SK-N-SH treated with all-trans-retinoic acid at 6 μM for 48 hours (cell line): ENCODE measurements at regions not wholly inside any gene's neighbourhood (a gene's known extent, or its start where the extent isn't known, plus 50 kb on each side); places are given as distances from the start of the nearest gene placed in this dataset.

Experiments
- ATAC-seq: fragments of 200-7000 bp; cut with Tn5 transposase; 3 replicates; pipeline ENCODE4 v1.9.1; 2020; ENCODE audit warnings: mild to moderate bottlenecking, moderate library complexity
- ARNTL ChIP-seq: fragments of 450-650 bp; formaldehyde crosslinking; IDR thresholded peaks from 2 replicates; pipeline ENCODE4 v1.5.0; 2020; ENCODE audit warnings: low read depth, mild to moderate bottlenecking, moderate library complexity, borderline replicate concordance
- BACH2 ChIP-seq: fragments of 250-450 bp; sonication (Bioruptor Pico); IDR thresholded peaks from 2 replicates; pipeline ENCODE4 v1.9.0; 2021; ENCODE audit warnings: mild to moderate bottlenecking, borderline replicate concordance
- CSDC2 ChIP-seq: fragments of 250-450 bp; sonication (Bioruptor Pico); IDR thresholded peaks from 2 replicates; pipeline ENCODE4 v1.5.0; 2020; ENCODE audit warnings: mild to moderate bottlenecking, moderate library complexity
- ESRRG ChIP-seq: fragments of 250-450 bp; sonication (Bioruptor Pico); IDR thresholded peaks from 2 replicates; pipeline ENCODE4 v1.6.1; 2021; ENCODE audit warnings: mild to moderate bottlenecking
- GLIS3 ChIP-seq: fragments of 250-450 bp; sonication (Bioruptor Pico); IDR thresholded peaks from 2 replicates; pipeline ENCODE4 v1.5.0; 2020; ENCODE audit warnings: mild to moderate bottlenecking, moderate library complexity
- OSR1 ChIP-seq: fragments of 250-450 bp; sonication (Bioruptor Pico); IDR thresholded peaks from 2 replicates; pipeline ENCODE4 v1.8.0; 2022; ENCODE audit warnings: moderate library complexity, mild to moderate bottlenecking, inconsistent platforms
- PPARA ChIP-seq: fragments of 250-450 bp; sonication (Bioruptor Pico); IDR thresholded peaks from 2 replicates; pipeline ENCODE4 v1.5.0; 2020; ENCODE audit warnings: mild to moderate bottlenecking, borderline replicate concordance
- TCF4 ChIP-seq: fragments of 250-450 bp; sonication (Bioruptor Pico); IDR thresholded peaks from 2 replicates; pipeline ENCODE4 v1.8.0; 2021; ENCODE audit warnings: mild to moderate bottlenecking, moderate library complexity, borderline replicate concordance
- TOX ChIP-seq: fragments of 250-450 bp; sonication (Bioruptor Pico); IDR thresholded peaks from 2 replicates; pipeline ENCODE4 v1.8.0; 2021; ENCODE audit warnings: mild to moderate bottlenecking, moderate library complexity, borderline replicate concordance
- ZC3H10 ChIP-seq: fragments of 250-450 bp; sonication (Bioruptor Pico); IDR thresholded peaks from 2 replicates; pipeline ENCODE4 v1.5.1; 2021; ENCODE audit warnings: mild to moderate bottlenecking, moderate library complexity
- ZFP3 ChIP-seq: fragments of 250-450 bp; sonication (Bioruptor Pico); IDR thresholded peaks from 2 replicates; pipeline ENCODE4 v1.5.0; 2020; ENCODE audit warnings: mild to moderate bottlenecking, moderate library complexity
- ZFP30 ChIP-seq: fragments of 450-650 bp; formaldehyde crosslinking; IDR thresholded peaks from 2 replicates; pipeline ENCODE4 v1.5.0; 2022; ENCODE audit warnings: mild to moderate bottlenecking, moderate library complexity
- ZNF565 ChIP-seq: fragments of 450-650 bp; formaldehyde crosslinking; conservative IDR thresholded peaks from 2 replicates; pipeline ENCODE4 v1.5.0; 2020; ENCODE audit warnings: low read depth, mild to moderate bottlenecking, moderate library complexity
- ZNF8 ChIP-seq: fragments of 450-650 bp; formaldehyde crosslinking; IDR thresholded peaks from 2 replicates; pipeline ENCODE4 v1.5.0; 2020; ENCODE audit warnings: mild to moderate bottlenecking, moderate library complexity
- TF ChIP-seq, protein P1 (sequence below): fragments of 250-450 bp; sonication (Bioruptor Pico); IDR thresholded peaks from 2 replicates; pipeline ENCODE4 v1.8.0; 2021; ENCODE audit warnings: low read depth, mild to moderate bottlenecking, moderate library complexity, borderline replicate concordance
- TF ChIP-seq, protein P2 (sequence below): fragments of 250-450 bp; sonication (Bioruptor Pico); IDR thresholded peaks from 2 replicates; pipeline ENCODE4 v1.5.1; 2021; ENCODE audit warnings: mild to moderate bottlenecking, moderate library complexity
- TF ChIP-seq, protein P3 (sequence below): fragments of 250-450 bp; sonication (Bioruptor Pico); IDR thresholded peaks from 2 replicates; pipeline ENCODE4 v1.5.1; 2020; ENCODE audit warnings: low read depth, mild to moderate bottlenecking, moderate library complexity
- TF ChIP-seq, protein P4 (sequence below): fragments of 250-450 bp; sonication (Bioruptor Pico); IDR thresholded peaks from 2 replicates; pipeline ENCODE4 v1.5.0; 2020; ENCODE audit warnings: mild to moderate bottlenecking, moderate library complexity
- TF ChIP-seq, protein P5 (sequence below): fragments of 250-450 bp; sonication (Bioruptor Pico); IDR thresholded peaks from 2 replicates; pipeline ENCODE4 v1.8.0; 2020; ENCODE audit warnings: mild to moderate bottlenecking, moderate library complexity, borderline replicate concordance

DNA sequence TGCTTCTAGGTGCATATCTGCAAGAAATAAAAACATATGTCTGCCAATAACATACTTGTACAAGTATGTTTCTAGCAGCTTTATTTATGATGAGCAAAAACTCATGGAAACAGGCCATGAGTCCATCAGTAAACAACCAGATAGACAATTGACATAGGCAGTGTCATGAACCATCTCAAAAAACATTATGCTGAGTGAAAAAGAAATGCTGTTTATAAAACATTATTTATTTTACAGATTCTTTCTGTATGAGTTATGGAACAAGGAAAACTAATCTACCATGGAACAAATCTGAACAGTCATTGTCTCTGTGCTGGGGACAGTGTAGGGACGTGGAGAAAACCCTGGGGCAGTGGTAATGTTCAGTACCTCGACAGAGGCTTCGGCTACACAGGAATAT is 283.9 kb downstream of the UQCRFS1 start:
- ATAC-seq: no peak
- TF ChIP-seq ZFP3 (CRISPR knock-in tag) (no peak), ZFP30 (CRISPR knock-in tag) (no peak), ZC3H10 (CRISPR knock-in tag) (no peak), OSR1 (CRISPR knock-in tag) (no peak), GLIS3 (no peak), ARNTL (CRISPR knock-in tag) (no peak), TCF4 (CRISPR knock-in tag) (no peak), ZNF8 (no peak), TOX (CRISPR knock-in tag) (no peak), BACH2 (no peak), ZNF565 (CRISPR knock-in tag) (no peak), CSDC2 (no peak)
- TF ChIP-seq, protein P1, sequence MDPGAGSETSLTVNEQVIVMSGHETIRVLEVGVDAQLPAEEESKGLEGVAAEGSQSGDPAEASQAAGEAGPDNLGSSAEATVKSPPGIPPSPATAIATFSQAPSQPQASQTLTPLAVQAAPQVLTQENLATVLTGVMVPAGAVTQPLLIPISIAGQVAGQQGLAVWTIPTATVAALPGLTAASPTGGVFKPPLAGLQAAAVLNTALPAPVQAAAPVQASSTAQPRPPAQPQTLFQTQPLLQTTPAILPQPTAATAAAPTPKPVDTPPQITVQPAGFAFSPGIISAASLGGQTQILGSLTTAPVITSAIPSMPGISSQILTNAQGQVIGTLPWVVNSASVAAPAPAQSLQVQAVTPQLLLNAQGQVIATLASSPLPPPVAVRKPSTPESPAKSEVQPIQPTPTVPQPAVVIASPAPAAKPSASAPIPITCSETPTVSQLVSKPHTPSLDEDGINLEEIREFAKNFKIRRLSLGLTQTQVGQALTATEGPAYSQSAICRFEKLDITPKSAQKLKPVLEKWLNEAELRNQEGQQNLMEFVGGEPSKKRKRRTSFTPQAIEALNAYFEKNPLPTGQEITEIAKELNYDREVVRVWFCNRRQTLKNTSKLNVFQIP: no peak
- TF ChIP-seq, protein P2, sequence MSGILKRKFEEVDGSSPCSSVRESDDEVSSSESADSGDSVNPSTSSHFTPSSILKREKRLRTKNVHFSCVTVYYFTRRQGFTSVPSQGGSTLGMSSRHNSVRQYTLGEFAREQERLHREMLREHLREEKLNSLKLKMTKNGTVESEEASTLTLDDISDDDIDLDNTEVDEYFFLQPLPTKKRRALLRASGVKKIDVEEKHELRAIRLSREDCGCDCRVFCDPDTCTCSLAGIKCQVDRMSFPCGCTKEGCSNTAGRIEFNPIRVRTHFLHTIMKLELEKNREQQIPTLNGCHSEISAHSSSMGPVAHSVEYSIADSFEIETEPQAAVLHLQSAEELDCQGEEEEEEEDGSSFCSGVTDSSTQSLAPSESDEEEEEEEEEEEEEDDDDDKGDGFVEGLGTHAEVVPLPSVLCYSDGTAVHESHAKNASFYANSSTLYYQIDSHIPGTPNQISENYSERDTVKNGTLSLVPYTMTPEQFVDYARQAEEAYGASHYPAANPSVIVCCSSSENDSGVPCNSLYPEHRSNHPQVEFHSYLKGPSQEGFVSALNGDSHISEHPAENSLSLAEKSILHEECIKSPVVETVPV (CRISPR knock-in tag): no peak

DNA sequence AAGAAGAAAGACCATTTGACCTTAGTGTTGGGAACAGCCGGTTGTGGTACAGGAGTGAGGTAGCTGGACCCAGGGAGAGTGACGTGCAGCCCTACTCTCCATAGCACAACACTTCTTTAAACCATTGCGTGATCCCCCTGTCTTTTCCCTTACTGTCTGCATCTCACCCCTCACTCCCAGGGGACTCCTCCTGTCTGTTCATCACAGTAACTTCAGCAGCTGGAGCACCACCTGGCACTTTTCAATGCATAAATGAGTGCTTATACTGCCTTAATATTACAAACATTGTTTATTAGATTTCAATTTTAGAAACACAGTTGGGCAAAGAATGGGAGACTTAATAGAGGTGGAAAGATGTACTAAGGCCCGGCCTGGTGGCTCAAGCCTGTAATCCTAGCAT is 285.5 kb downstream of the UQCRFS1 start:
- TF ChIP-seq CSDC2: no peak
- TF ChIP-seq ESRRG (CRISPR knock-in tag): no peak
- TF ChIP-seq, protein P3, sequence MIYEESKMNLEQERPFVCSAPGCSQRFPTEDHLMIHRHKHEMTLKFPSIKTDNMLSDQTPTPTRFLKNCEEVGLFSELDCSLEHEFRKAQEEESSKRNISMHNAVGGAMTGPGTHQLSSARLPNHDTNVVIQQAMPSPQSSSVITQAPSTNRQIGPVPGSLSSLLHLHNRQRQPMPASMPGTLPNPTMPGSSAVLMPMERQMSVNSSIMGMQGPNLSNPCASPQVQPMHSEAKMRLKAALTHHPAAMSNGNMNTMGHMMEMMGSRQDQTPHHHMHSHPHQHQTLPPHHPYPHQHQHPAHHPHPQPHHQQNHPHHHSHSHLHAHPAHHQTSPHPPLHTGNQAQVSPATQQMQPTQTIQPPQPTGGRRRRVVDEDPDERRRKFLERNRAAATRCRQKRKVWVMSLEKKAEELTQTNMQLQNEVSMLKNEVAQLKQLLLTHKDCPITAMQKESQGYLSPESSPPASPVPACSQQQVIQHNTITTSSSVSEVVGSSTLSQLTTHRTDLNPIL (CRISPR knock-in tag): no peak
- TF ChIP-seq ZNF8: no peak
- TF ChIP-seq ZFP3 (CRISPR knock-in tag): no peak
- TF ChIP-seq, protein P4, sequence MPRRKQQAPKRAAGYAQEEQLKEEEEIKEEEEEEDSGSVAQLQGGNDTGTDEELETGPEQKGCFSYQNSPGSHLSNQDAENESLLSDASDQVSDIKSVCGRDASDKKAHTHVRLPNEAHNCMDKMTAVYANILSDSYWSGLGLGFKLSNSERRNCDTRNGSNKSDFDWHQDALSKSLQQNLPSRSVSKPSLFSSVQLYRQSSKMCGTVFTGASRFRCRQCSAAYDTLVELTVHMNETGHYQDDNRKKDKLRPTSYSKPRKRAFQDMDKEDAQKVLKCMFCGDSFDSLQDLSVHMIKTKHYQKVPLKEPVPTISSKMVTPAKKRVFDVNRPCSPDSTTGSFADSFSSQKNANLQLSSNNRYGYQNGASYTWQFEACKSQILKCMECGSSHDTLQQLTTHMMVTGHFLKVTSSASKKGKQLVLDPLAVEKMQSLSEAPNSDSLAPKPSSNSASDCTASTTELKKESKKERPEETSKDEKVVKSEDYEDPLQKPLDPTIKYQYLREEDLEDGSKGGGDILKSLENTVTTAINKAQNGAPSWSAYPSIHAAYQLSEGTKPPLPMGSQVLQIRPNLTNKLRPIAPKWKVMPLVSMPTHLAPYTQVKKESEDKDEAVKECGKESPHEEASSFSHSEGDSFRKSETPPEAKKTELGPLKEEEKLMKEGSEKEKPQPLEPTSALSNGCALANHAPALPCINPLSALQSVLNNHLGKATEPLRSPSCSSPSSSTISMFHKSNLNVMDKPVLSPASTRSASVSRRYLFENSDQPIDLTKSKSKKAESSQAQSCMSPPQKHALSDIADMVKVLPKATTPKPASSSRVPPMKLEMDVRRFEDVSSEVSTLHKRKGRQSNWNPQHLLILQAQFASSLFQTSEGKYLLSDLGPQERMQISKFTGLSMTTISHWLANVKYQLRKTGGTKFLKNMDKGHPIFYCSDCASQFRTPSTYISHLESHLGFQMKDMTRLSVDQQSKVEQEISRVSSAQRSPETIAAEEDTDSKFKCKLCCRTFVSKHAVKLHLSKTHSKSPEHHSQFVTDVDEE (CRISPR knock-in tag): no peak
- no peak for TF ChIP-seq ZFP30 (CRISPR knock-in tag)
- no peak for TF ChIP-seq ZNF565 (CRISPR knock-in tag)
- no peak for TF ChIP-seq BACH2
- TF ChIP-seq PPARA (CRISPR knock-in tag): no peak
- TF ChIP-seq TCF4 (CRISPR knock-in tag): no peak
- TF ChIP-seq, protein P5, sequence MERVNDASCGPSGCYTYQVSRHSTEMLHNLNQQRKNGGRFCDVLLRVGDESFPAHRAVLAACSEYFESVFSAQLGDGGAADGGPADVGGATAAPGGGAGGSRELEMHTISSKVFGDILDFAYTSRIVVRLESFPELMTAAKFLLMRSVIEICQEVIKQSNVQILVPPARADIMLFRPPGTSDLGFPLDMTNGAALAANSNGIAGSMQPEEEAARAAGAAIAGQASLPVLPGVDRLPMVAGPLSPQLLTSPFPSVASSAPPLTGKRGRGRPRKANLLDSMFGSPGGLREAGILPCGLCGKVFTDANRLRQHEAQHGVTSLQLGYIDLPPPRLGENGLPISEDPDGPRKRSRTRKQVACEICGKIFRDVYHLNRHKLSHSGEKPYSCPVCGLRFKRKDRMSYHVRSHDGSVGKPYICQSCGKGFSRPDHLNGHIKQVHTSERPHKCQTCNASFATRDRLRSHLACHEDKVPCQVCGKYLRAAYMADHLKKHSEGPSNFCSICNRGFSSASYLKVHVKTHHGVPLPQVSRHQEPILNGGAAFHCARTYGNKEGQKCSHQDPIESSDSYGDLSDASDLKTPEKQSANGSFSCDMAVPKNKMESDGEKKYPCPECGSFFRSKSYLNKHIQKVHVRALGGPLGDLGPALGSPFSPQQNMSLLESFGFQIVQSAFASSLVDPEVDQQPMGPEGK (CRISPR knock-in tag): no peak
- TF ChIP-seq, protein P2 (CRISPR knock-in tag): no peak
- no peak for TF ChIP-seq ARNTL (CRISPR knock-in tag)

More for the DNA sequence above, 285.5 kb downstream of the UQCRFS1 start:
- no peak for ATAC-seq
